NAMALWA (cell line): ENCODE measurements at regions not wholly inside any gene's neighbourhood (a gene's known extent, or its start where the extent isn't known, plus 50 kb on each side); places are given as distances from the start of the nearest gene placed in this dataset.
"Not testable (repeated sequence)": the region's sequence is repeated elsewhere in the genome, so short reads cannot be mapped to it uniquely, and the experiment has no call there.

Experiments used
- DNase-seq: peaks from one replicate; pipeline ENCODE4 v3.0.0-alpha.2; 2015; ENCODE audit warnings: low spot score

DNA sequence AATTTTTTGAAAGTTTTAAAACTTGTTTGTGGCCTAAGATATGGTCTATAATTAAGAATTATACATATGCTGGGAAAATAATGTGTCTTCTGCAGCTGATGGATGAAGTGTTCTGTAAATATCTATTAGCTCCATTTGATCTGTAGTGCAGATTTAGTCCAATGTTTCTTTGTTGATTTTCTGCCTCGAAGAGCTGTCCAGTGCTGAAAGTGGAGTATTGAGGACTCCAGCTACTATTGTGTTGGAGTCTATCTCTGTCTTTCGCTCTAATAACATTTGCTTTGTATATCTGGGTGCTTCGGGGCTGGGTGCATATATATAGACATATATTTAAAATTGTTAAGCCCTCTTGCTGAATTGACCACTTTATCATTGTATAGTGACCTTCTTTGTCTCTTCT lies 2127.3 kb downstream of the PCDH7 start:
- no peak for DNase-seq

DNA sequence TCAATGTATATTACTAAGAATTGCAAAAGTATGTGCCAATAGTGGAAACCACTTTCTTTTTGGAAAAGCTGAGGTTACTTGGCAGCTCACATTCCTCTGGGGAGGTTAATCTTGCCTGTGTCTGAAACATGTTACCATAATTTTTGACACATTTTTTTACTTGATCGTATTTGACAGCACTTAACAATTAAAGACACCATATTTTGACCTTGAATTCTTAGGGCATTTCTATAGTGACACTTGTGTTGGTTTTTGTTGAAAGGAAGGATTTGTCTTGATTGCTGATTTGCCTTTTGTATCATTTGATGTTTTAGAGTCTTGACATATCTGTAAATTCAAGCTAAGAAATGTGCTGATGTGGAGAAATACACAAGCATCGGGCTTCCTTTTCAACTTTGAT lies 2135.5 kb downstream of the PCDH7 start:
- no peak for DNase-seq

DNA sequence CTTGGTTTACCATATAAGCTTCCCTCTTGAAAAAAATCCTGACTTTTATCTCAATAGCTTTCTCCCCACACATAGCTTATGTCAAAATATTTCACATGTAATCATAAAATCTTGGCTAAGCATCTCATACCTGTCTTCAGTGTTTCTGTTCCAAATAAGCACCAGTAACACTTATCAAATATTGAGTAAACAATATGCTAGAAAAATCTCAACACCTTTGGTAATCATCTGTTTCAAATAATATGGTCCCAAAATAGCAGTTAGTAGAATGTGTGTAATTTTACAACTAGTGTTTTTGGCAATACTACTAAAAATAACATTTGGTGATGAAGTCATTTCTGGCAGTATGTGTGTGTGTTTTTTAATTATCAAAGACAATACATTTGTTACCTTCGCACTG lies 2138.2 kb downstream of the PCDH7 start:
- no peak for DNase-seq

DNA sequence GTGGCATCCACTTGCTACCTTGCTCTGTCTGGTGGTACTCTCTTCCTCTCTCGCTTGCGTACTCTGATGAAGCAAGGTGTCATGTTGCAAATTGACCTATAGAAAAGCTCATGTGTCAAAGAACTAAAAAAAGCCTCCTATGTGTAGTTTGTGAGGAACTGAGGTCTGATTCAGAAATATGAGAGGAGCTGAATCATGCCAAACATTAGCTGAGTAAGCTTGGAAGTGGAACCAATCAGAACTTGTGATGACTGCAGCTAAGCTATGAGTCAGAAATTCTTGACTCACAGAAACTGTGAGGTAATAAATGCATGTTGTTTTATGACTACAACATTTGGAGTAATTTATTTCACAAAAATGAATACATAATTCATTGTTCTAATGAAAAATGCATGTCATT lies 2138.8 kb downstream of the PCDH7 start:
- DNase-seq, result no peak

DNA sequence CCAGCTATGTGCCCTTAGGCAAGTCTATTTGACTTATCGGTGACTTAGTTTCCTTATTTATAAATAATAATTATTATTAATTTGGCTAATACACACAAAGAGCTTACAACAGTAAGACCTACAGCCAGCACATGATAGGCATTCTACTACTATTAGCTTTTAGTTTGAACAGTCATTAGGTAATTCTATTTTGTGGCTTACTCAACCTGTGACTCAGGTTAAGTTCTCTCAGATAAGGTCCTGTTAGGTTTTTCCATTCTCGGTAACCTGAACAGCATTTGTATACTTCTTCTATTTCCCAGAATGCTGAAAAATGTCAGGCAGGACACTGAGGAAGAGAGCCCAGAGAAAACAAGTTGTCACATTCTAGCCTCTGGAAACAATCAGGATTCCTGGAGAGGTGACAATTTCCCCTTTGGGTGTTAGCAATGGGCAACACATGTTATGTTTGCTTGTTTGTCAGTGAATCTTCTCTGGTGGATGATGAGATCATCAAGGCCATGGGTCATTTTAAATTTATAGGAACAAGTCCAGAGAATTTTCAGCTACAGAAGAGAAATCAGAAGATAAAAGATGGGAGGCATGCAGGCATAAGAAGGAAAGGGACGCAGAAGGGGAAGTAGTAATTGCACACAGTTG lies 2144.7 kb downstream of the PCDH7 start:
- DNase-seq, result no peak

DNA sequence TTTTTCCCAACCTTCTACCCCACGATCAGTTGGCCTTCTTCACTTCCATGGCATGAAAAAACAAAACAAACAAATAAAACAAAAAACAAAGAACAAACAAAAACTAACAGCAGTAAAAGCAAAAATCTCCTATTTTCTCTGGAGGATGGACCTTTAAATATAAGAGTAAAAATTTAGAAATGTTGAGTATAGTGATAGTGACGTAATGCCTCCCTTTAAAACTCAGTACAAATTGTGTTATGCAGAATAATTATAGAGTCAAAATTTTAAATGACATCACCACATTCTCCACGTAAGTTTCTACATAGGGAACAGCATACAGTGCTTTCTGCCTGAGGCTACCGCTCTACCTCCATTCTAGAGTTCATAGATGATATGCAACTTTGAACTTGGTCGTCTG lies 2156.4 kb downstream of the PCDH7 start:
- no peak for DNase-seq

DNA sequence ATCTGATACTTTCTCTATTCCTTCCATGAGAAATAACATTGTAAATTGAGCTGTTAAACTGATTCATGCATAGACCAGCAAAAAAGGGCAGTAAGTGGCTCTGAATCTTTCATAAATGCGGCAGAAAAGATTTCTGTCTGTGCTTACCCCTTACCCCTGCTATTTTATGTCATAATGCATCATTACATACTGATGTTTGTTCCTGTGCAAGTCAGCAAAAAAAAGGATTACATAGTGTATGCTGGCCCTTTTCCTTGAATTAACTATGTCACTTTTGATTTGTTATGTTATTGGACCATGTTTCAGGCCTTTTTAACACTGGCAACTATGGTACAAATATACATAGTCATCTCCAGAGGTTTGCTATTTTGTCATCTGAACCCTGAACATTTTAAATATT lies 2159.7 kb downstream of the PCDH7 start:
- no peak for DNase-seq

DNA sequence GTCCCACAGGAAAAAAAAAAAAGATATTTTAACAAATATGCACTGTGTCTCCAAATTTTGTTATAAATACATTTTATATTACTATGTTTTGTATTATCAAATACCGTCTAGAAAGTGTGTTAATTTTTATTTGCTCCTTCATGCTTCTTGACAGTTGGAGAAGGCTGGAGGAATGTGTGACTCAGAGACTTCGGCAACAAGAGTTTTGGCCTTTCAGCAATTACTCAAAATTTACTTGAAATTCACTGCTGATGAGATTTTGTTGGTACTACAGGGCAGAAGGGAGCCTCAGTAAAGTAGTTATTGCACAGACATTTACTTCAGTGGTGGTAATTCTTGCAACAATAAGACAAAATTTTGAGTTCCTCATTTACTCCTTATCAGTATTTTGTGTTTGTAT lies 2164.0 kb downstream of the PCDH7 start:
- no peak for DNase-seq

DNA sequence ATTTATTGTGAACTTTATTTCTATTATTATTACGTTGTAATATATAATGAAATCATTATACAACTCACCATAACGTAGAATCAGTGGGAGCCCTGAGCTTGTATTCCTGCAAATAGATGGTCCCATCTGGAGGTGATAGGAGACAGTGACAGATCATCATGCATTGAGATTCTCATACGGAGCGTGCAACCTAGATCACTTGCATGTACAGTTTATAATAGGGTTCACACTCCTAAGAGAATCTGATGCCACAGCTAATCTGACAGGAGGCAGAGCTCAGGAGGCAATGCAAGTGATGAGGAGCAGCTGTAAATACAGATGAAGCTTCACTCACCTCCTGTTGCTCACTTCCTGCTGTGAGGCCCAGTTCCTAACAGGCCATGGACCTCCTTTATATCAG lies 2170.2 kb downstream of the PCDH7 start:
- DNase-seq, result no peak

DNA sequence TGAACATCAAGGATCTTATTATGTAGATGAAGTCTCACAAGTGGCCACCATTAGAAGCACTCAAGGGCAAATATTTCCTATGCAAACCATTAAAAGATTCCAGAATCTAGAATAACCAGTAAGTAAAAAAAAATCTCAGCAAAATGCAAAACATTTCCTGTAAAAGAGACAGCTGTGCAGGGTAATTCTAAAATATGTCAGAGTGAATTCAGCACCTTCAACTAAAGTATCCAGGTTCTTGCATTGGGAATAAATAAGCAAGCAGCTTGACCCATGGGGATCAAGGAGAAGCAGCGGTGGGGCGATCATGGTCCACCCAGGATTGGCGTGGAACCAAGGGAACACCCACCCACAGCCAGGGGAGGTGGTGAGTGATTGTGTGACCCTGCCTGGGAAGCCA lies 2188.9 kb downstream of the PCDH7 start:
- no peak for DNase-seq

DNA sequence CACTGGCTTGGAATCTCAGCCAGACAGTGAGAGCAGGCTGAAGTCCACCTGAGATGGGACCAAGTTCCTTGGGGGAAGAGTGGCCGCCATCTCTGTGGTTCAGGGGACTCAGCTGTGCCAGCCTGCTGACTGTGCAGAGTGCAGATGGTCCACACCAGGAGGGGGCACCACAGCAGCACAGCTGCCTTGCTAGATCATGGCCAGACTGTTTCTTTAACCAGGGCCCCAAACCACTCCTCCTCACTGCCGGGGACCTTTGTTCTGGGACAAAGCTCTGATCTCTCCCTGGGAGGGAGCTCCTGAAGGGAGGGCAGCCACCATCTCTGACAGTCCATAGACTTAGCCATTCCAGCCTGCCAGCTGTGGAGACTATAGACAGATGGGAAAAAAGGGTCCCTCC lies 2189.6 kb downstream of the PCDH7 start:
- no peak for DNase-seq

DNA sequence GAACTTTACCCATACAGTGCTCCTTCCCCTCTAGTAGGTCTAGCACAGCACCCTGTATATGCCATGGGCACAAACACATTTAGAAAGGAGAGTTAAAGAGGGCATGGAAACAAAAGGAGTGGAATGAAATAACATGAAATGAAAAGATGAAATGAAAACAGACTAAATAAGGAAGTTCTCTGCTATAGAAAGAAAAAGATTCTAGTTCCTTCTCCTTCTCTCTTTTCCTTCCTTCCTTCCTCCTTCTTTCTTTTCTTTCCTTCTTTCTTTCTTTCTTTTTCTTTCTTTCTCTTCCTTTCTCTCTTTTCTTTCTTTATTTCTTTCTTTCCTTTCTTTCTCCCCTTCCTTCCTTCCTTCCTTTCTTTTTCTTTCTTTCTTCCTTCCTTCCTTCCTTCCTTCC lies 2197.4 kb downstream of the PCDH7 start:
- no peak for DNase-seq

DNA sequence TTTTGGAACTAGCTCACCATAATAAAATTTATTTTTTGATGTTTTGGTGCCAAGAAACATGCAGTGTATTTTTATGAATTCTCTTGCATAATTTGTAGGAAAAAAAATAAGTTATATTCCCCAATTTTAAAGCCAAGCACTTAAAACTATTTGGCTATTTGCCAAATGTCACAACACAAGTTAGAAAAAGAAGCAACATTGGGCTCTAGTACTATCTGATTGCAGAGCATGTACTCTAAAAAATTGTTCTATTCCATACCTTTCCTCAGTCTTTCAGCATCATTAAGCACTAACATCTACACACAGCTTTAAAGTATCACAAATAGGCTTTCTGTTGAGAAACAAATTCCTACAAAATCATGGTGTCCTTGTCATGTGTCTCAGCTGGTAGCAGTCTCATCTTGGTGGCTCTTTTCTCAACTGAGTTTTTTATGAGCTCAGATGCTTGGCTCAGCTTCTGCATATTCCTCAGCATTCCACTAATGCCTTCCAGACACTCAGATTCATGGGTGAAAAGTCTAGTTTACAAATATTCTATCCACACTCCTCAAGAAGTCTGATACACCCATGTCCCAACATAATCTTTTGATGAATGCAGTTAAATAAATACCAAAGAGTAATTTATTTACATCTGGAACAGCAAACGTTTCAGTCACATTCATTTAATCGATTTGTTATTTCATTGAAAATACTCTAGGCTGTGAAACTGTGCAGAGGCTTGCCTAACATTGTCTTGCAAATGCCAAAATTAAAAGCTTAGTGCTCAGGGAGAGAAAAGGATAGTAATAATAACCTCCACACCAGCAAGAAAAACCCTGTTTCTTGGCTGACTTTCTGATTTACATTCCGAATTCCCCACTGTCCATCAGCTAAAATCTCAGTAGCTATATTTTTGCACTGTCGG lies 2209.9 kb downstream of the PCDH7 start:
- no peak for DNase-seq

DNA sequence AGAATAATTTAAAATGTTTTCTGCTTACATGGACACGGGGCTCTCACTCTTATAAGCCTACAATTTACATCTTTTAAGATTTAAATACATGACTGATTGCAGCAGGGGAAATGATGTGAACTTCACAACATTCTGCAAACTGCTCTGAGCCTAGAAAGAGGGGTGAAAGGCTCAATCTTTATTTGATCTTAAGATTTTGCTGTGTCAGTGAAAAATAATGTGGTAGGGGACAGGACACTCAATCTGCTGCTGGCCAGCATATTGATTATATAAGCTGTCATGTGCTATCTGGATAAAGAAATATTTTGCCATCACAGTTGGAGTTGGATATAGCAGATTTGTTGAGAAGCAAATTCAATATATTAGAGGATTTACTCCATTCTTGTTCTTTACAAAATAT lies 2210.5 kb downstream of the PCDH7 start:
- no peak for DNase-seq

DNA sequence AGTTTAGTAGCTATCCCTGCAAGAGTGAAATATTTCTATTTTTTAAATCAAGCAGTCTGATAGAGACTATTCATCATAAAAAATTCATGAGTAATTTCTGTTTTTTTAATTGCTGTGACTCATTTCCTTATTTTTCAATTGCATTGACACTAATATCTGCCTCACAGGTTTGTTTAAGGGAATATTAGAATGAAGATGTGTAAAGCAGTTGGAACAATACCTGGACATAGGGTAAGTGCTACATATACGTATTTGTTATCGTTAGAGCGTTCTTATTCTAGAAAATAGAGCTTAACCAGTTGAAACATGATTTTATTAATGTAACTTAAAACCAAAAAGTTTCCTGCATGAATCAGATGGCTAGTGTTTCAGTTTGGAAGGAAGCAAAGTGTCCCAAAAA lies 2211.3 kb downstream of the PCDH7 start:
- DNase-seq, result no peak

DNA sequence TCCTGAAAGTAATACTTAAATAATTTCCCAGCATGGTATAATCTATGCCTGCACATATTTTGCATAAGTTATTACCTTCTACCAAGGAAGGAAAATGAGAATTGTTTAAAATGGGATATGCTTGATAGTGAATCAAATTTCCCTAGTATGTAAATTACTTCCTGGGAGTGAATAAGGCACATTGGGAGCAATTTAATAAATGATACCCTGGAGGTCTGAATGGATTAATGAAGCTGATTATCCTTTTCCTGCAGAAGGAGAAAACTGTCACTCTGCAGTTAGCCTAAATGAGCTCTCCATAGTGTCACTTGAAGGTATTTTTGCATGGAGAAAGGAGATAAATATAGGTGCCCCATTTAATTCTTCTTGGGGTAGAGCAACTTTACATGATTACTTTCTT lies 2212.0 kb downstream of the PCDH7 start:
- no peak for DNase-seq

DNA sequence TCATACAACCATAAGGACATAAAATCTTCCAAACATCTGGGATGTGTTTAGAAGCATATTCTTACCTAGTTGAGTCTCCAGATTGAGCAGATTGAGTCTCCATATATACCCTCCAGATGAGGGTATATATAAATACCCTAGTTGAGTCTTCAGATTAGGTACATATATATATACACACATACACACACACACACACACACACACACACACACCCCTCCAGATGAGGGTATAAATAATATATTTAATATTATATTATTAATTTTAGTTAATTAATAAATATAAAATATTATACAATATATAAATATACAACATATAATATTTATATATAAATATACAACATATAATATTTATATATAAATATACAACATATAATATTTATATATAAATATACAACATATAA lies 2219.1 kb downstream of the PCDH7 start:
- DNase-seq, result not testable (repeated sequence)

DNA sequence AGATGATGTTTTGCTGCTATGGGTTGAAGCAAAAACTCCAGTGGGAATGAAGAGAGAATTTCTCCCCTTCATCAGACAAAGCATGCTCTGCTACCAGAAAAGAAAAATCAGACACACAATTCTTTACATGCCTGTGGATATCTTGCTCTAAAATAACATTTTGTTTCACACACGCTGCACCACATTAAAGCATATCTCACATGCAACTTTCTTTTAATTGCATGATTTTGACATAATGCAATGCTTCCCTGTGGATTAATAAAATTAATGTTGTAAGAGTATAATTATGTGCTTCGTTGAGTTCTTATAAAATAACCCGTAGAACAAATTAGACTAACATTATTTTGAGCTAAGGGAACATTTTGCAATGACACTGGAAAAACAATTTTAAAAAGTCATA lies 2230.7 kb downstream of the PCDH7 start:
- no peak for DNase-seq

DNA sequence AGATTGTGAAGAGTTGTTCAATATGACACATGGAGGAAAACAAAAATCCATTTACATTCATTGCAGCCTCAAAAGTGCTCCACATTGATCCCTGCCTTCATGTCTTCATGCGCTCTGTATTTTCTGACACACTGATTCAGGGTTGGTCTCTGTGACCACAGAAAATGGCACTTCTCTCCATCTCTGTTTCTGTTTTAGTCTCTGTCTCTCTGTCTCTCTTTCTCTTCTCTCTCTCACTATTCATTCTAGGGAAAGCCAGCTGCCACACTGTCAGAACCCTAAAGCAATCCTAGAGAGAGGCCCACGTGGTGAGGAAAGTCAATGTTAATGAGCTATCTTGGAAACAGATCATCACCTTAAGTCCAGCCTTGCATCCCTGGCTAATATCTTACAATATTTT lies 2238.4 kb downstream of the PCDH7 start:
- no peak for DNase-seq

DNA sequence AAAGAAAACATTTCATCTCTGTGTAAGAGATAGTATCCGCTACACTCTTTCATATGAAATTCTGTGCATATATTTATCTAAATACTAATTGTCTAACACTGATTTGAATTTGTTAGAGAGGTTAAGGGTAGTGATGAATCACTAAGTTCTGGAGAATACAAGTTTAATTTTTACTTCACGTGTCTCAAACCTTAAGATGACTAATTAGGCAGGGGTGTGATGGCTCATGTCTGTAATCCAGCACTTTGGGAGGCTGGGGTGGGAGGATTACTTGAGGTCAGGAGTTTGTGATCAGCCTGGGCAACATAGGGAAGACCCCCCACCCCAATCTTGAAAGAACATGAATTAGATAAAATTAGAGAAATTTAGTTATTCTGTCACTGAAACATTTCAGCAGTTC lies 2241.9 kb downstream of the PCDH7 start:
- DNase-seq, result no peak

DNA sequence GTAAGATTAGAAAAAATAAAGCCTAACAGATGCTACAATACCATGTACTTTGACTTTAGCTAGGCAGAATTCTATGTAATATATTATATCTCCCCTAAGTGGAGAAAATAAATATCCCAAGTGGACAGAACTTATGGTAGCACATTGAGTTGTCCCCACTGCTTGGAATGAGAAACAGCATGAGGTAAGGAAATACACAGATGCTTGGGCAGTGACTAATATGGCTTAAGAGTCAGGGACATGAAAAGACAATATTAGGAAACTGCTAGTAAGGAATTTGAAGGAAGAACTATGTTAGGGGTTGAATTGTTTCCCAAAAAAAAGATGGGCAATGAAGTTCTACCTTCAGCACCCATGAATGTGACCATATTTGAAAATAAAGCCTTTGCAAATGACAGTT lies 2265.1 kb downstream of the PCDH7 start:
- DNase-seq, result no peak

DNA sequence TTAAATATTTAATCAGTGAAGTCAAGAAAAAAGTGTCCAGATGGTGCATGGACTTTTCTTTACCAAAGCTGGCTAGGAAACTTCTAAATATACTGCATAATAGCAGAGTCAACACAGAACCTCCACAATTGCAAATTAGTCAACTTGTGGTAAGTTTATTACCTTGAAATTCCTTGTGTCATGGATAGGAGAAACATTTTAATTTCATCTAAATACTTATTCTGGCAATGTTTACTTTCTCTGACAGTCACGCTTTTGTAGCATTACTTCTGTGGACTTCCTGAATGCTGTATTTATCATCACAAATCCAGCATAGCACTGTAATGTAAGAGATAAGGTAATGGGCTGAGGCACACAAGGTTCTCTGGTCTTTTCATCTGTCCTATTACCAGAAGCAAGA lies 2266.1 kb downstream of the PCDH7 start:
- no peak for DNase-seq

DNA sequence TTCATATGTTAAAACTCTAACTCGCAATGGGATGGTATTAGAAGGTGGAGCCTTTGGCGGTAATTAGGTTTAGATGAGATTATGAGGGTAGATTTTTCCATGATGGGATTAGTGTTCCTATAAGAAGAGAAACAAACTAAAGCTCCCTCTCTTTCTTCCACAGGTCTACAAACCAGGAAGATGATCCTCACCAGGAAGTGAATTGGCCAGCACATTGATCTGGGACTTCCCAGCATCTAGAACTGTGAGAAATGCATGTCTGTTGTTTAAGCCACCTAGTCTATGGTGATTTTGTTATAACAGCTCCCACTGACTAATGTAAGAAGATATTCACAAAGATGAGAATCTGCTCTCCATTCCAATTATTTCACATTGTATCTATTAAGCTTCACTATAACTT lies 2266.9 kb downstream of the PCDH7 start:
- DNase-seq, result no peak
